Smooth muscle cell (in vitro differentiated cells): ENCODE measurements at regions not wholly inside any gene's neighbourhood (a gene's known extent, or its start where the extent isn't known, plus 50 kb on each side); places are given as distances from the start of the nearest gene placed in this dataset.

ENCODE experiments used
- DNase-seq: peaks from one replicate; lab custom pipeline; 2025; ENCODE audit not compliant: unreplicated experiment; lab: John Stamatoyannopoulos, UW
- H2AFZ ChIP-seq: fragments of 200-600 bp; sonication (generic); 2 replicates; pipeline ENCODE4 v1.6.0; 2016; ENCODE audit warnings: antibody characterized with exemption, low read depth, mild to moderate bottlenecking
- H3F3A ChIP-seq: fragments of 200-600 bp; sonication (generic); 2 replicates; pipeline ENCODE4 v1.6.0; 2017; ENCODE audit warnings: antibody characterized with exemption, low read depth
- H3K27ac ChIP-seq: fragments of 200-600 bp; sonication (generic); 2 replicates; pipeline ENCODE4 v1.5.1; 2016; ENCODE audit warnings: low read depth, mild to moderate bottlenecking
- H3K27me3 ChIP-seq: fragments of 200-600 bp; sonication (generic); 2 replicates; pipeline ENCODE4 v1.6.1; 2016; ENCODE audit warnings: low read depth, mild to moderate bottlenecking
- H3K36me3 ChIP-seq: fragments of 200-600 bp; sonication (generic); 2 replicates; pipeline ENCODE4 v1.5.1; 2016; ENCODE audit warnings: low read depth
- H3K4me1 ChIP-seq: fragments of 200-600 bp; sonication (generic); 2 replicates; pipeline ENCODE4 v1.5.1; 2016; ENCODE audit warnings: low read depth
- H3K4me2 ChIP-seq: fragments of 200-600 bp; sonication (generic); 2 replicates; pipeline ENCODE4 v1.6.0; 2016; ENCODE audit warnings: mild to moderate bottlenecking
- H3K4me3 ChIP-seq: fragments of 200-600 bp; sonication (generic); 2 replicates; pipeline ENCODE4 v1.5.1; 2016; ENCODE audit warnings: mild to moderate bottlenecking
- H3K79me2 ChIP-seq: fragments of 200-600 bp; sonication (generic); 2 replicates; pipeline ENCODE4 v1.6.0; 2016; ENCODE audit warnings: low read depth, mild to moderate bottlenecking
- H3K9ac ChIP-seq: fragments of 200-600 bp; sonication (generic); 2 replicates; pipeline ENCODE4 v1.6.0; 2016; ENCODE audit warnings: low read depth
- H3K9me3 ChIP-seq: fragments of 200-600 bp; sonication (generic); replicated peaks from 2 replicates; pipeline ENCODE4 v1.5.1; 2016; ENCODE audit warnings: low read depth
- H4K20me1 ChIP-seq: fragments of 200-600 bp; sonication (generic); 2 replicates; pipeline ENCODE4 v1.6.0; 2016; ENCODE audit warnings: low read depth
- WGBS: methylation state at CpG from one replicate; pipeline ENCODE4 v1.1.7; 2016; ENCODE audit warnings: low lambda C conversion rate; 5-methylcytosine and 5-hydroxymethylcytosine counted together
- TF ChIP-seq, protein P1 (sequence below): fragments of 200-600 bp; sonication (generic); IDR thresholded peaks from 2 replicates; pipeline ENCODE4 v1.5.1; 2017; ENCODE audit warnings: borderline replicate concordance, mild to moderate bottlenecking, antibody characterized with exemption; ENCODE audit not compliant: insufficient read depth, poor library complexity, severe bottlenecking

DNA sequence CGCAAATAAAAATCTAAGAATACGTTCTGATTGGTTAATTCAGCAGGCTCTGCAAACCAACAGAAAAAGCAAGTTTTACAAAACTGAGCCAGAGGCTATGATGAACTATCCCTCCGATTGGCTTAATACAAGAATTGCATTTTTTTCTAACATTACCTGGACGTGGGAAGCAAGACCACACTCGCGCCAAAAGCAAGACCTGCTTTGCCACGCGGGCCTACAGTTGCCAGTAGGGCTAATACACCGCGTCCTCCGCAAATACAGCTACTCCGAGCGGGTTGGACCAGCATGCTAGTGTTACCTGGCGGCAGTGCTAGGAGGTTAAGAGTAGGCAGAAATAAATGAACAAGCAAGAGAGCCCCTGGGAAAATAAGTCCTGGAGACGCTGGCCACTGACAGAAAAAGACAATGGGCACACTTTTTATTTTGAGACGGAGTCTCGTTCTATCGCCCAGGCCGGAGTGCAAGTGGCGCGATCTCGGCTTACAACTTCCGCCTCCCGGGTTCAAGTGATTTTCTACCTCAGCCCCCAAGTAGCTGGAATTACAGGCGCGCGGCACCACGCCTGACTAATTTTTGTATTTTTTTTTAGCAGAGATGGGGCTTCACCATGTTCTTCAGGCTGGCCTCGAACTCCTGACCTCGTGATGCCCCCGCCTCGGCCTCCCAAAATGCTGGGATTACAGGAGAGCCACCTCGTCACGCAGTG lies 131.9 kb upstream of the BTN3A2 start:
- Histone ChIP-seq H3K4me1 (peaks cover 11% of the 10 kb centered on the region), H3K9me3 (no peaks in the 10 kb centered on the region), H3K9ac (no peak overlapping the region), H3K4me3 (peak overlapping the region; percentile 63), H3K27ac (no peak overlapping the region), H3K36me3 (no peaks in the 10 kb centered on the region), H3K79me2 (no peaks in the 10 kb centered on the region), H3K27me3 (no peaks in the 10 kb centered on the region), H3F3A (peaks cover 3% of the 10 kb centered on the region), H3K4me2 (peak overlapping the region; percentile 97), H2AFZ (peak overlapping the region; percentile 97), H4K20me1 (no peaks in the 10 kb centered on the region)
- DNase-seq: no peak
- WGBS: 49% methylated on average over 34 of the region's 34 CpGs
- TF ChIP-seq, protein P1, sequence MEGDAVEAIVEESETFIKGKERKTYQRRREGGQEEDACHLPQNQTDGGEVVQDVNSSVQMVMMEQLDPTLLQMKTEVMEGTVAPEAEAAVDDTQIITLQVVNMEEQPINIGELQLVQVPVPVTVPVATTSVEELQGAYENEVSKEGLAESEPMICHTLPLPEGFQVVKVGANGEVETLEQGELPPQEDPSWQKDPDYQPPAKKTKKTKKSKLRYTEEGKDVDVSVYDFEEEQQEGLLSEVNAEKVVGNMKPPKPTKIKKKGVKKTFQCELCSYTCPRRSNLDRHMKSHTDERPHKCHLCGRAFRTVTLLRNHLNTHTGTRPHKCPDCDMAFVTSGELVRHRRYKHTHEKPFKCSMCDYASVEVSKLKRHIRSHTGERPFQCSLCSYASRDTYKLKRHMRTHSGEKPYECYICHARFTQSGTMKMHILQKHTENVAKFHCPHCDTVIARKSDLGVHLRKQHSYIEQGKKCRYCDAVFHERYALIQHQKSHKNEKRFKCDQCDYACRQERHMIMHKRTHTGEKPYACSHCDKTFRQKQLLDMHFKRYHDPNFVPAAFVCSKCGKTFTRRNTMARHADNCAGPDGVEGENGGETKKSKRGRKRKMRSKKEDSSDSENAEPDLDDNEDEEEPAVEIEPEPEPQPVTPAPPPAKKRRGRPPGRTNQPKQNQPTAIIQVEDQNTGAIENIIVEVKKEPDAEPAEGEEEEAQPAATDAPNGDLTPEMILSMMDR: no peak

DNA sequence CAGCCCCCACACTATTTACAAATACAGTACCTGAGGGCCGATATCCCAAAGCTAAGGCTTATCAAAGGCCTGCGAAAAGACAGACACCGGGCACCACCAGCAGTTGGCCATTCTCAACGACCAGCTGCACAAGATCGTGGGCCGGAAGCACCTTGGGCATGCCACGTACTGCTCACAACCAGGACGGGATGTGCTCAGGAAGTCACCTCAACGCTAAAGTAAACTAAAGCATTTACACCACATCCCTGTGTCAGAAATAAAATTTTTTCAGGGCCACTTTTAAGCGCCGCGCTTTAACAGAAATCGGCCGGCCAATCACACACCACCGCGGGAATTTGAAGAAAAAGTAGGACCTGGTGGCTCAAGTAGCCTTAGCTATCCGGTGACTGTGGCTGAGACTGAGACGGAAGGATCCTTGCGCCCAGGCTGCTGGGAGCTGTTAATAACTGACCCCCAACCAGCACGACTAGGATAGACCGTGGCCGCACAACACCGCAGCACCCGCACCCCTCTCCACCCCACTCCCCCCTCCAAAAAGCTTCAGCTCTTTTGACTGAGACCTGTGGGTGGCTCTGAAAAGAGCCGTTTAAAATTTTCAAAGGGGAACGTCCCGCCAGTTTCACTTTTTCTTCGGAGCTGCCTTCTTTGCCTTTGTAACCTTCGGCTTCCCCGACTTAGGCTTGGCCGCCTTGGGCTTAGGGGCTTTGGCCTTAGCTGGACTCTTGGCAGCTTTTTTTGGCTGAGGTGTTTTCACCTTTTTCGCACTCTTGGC lies 131.2 kb upstream of the BTN3A2 start:
- H3K27ac ChIP-seq: peak overlapping the region; percentile 21
- TF ChIP-seq, protein P1: no peak
- peak overlapping the region; percentile 97 for H3K4me2 ChIP-seq
- H3K4me3 ChIP-seq: peak overlapping the region; percentile 63
- H3K9me3 ChIP-seq: no peaks in the 10 kb centered on the region
- no peak for DNase-seq
- no peaks in the 10 kb centered on the region for H3K36me3 ChIP-seq
- WGBS: 18% methylated on average over 32 of the region's 32 CpGs
- H4K20me1 ChIP-seq: no peaks in the 10 kb centered on the region
- H2AFZ ChIP-seq: peak overlapping the region; percentile 97
- peak overlapping the region; percentile 37 for H3K9ac ChIP-seq
- no peaks in the 10 kb centered on the region for H3K27me3 ChIP-seq
- peaks cover 11% of the 10 kb centered on the region for H3K4me1 ChIP-seq
- H3K79me2 ChIP-seq: no peaks in the 10 kb centered on the region
- H3F3A ChIP-seq: peaks cover 3% of the 10 kb centered on the region

GRCh38 chr6:26234421-26235301 lies 130.3 kb upstream of the BTN3A2 start:
- TF ChIP-seq, protein P1: no peak
- Histone ChIP-seq H3K4me1 (peaks cover 11% of the 10 kb centered on the region), H3K27ac (peak overlapping the region; percentile 38), H3K4me3 (peak overlapping the region; percentile 63), H4K20me1 (no peaks in the 10 kb centered on the region), H3F3A (peaks cover 3% of the 10 kb centered on the region), H3K36me3 (no peaks in the 10 kb centered on the region), H3K27me3 (no peaks in the 10 kb centered on the region), H3K9me3 (no peaks in the 10 kb centered on the region), H3K4me2 (peak overlapping the region; percentile 97), H2AFZ (peak overlapping the region; percentile 97), H3K9ac (peak overlapping the region; percentile 37), H3K79me2 (no peaks in the 10 kb centered on the region)
- WGBS: 2% methylated on average over 36 of the region's 36 CpGs
- no peak for DNase-seq
